IPS DF 4.7 (cell line): ENCODE measurements at regions not wholly inside any gene's neighbourhood (a gene's known extent, or its start where the extent isn't known, plus 50 kb on each side); places are given as distances from the start of the nearest gene placed in this dataset.
"Not testable (repeated sequence)": the region's sequence is repeated elsewhere in the genome, so short reads cannot be mapped to it uniquely, and the experiment has no call there.

Source experiments
- DNase-seq: peaks from one replicate; pipeline ENCODE4 v3.0.0-alpha.2; 2013; ENCODE audit warnings: low spot score; ENCODE audit errors: extremely low read depth

- DNase-seq = no peak
These were observed 208.1 kb upstream of the CDKN2B start for GRCh38 chr9:22217254-22217653.

GRCh38 chr9:22225856-22226255, 216.8 kb upstream of the CDKN2B start:
- not testable (repeated sequence) for DNase-seq

GRCh38 chr9:22227986-22228385, 218.6 kb upstream of the DMRTA1 start:
- DNase-seq = no peak

DNA sequence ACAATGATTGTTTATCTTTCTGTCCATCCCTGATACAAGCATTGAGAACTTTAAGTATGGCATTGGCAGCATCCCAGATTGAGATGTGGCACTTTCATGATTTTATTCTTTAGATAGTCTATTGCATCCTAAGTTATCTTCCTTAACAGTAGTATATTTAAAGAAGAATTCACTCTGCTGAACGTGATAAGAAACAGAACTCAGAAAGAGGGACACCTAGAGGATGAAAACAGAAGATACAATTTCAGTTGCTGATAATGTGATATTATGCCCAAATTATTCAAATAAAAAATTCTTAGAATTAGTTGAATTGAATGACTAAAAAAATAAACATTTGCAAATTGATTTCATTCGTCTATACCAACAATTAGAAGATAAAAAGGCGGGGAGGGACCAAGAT, 218.1 kb upstream of the DMRTA1 start:
- no peak for DNase-seq

DNA sequence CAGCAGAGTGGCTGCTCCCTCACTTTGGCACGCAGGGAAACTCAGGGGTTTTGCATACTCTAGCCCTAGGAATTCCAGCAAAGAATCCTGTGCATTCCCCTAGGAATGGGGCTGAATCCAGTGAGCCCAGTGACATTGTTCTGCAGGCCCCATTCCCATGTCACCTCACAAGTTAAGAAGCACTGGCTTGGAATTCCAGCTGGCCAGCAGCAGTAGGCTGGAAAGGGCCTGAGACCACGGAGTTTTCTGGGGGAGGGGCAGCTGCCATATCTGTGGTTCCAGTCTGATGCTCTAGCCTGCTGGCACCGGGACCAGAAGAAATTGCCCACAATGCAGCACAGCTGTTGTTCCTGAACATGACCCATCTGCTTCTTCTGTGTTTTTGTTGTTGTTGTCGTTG, 217.6 kb upstream of the DMRTA1 start:
- DNase-seq = no peak

GRCh38 chr9:22231309-22231708, 215.3 kb upstream of the DMRTA1 start:
- not testable (repeated sequence) for DNase-seq

DNA sequence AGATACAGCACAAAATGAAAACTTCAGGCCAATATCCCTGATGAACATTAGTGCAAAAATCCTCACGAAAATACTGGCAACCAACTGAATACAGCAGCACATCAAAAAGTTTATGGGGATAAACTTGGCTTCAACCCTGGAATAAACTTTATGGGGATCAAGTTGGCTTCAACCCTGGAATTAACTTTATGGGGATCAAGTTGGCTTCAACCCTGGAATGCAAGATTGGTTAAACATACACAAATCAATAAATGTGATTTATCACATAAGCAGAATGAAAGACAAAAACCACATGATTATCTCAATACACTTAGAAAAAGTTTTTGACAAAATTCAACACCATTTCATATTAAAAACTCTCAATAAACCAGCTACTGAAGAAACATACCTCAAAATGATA, 213.7 kb upstream of the DMRTA1 start:
- no peak for DNase-seq

- no peak for DNase-seq
These were observed 208.9 kb upstream of the DMRTA1 start for GRCh38 chr9:22237497-22238363.

- DNase-seq = no peak
These were observed 207.6 kb upstream of the DMRTA1 start for GRCh38 chr9:22238809-22239684.

GRCh38 chr9:22240619-22241018, 206.0 kb upstream of the DMRTA1 start:
- no peak for DNase-seq

DNA sequence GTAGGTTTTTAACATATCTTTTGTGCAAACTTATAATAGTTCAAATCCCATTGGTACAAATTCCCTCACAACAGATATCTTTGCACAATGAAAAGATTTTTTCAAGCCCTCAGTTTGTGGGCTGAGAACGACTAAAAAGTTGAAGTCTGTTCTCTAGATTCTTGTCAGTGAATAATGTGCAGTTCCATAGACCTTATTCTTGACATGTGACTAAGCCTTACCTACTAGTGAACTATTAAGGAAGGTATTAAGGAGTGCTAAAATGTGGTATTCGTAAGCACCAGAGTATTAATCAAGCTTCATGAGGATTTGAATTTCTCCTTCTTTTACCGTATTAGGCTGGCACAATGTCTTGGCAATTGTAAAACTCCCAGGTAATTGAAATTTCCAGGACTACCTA, 205.6 kb upstream of the DMRTA1 start:
- no peak for DNase-seq

- no peak for DNase-seq
These were observed 205.0 kb upstream of the DMRTA1 start for GRCh38 chr9:22241611-22242010.

- DNase-seq = no peak
These were observed 202.2 kb upstream of the DMRTA1 start for GRCh38 chr9:22244139-22245011.

GRCh38 chr9:22255337-22255736, 191.3 kb upstream of the DMRTA1 start:
- no peak for DNase-seq

GRCh38 chr9:22256381-22256780, 190.2 kb upstream of the DMRTA1 start:
- no peak for DNase-seq

DNA sequence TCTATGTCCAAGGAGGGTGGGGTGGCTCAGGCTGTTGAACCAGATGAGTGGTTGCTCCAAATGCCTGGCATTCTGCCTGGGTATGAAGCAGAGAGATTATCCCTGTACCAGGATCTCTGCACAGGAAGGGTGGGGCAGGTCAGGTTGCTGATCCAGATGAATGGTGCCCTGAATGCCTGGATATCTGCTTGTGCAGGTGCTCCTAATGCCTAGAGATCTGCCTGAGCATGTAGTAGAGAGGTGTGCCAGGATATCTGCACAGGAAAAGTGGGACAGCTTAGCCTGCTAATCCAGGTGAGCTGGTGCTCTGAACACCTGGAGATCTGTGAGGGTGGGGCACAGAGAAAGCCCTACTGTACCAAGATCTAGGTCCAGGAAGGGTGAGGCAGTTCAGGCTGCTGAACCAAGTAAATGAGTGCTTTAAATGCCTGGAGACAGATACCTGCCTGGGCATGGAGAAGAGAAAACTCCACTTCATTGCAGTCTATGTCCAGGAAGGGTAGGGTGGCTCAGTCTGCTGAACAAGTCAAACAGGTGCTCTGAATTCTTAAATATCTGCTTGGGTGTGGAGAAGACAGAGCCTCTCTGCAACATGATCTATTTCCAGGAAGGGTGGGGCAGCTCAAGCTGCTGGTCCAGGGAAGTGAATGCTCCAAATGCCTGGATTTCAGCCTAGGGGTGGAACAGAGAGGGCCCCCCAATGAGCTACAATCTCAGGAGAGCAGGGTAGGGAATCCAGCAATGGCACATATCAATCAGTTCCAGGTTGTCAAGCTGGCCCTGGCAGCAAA, 189.4 kb upstream of the DMRTA1 start:
- no peak for DNase-seq

DNA sequence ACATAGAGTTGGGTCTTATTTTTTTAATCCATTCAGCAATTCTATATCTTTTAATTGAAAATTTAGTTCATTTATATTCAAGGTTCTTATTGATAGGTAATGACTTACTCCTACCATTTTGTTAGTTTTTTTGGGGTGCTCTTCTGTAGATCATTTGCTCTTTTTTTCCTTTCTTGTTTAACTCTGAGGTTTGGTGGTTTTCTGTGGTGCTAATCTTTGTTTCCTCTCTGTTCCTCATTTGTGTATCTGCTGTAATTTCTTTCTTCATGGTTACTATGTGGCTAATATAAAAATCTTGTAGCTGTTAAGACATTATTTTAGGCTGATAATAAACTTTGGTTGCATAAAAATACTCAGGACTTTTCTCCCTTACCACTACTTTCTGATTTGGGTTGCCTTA, 181.6 kb upstream of the DMRTA1 start:
- DNase-seq = no peak

- no peak for DNase-seq
These were observed 181.1 kb upstream of the DMRTA1 start for GRCh38 chr9:22265534-22265933.

DNA sequence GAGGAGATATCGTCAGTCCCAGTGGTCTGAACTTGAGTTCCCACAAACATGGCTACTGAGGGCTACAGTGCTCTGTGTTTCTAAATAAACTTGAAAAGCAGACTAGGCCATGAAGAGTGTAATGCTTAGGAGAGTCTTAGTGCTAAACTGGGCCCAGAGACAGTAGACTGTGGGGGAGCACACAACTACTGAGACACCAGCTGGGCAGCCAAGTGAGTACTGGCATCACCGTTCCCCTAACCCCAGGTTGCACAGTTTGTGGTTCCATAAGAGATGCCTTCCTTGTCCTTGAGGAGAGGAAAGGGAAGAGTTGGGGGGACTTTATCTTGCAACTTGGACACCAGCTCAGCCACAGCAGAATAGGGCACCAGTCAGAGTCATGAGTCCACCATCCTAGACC, 172.1 kb upstream of the DMRTA1 start:
- no peak for DNase-seq

GRCh38 chr9:22278426-22278825, 168.2 kb upstream of the DMRTA1 start:
- no peak for DNase-seq

- no peak for DNase-seq
These were observed 167.0 kb upstream of the DMRTA1 start for GRCh38 chr9:22279636-22280035.
